H9 (cell line): ENCODE measurements at regions not wholly inside any gene's neighbourhood (a gene's known extent, or its start where the extent isn't known, plus 50 kb on each side); places are given as distances from the start of the nearest gene placed in this dataset.

ENCODE experiments used
- DNase-seq: peaks from one replicate; pipeline ENCODE4 v3.0.0-alpha.2; 2017
- H2AFZ ChIP-seq: one replicate; pipeline ENCODE4 v1.6.1; 2013; ENCODE audit warnings: mild to moderate bottlenecking, low read length, control low read depth, moderate library complexity
- H2AK5ac ChIP-seq: 2 replicates; pipeline ENCODE4 v1.6.1; 2013; ENCODE audit warnings: low read length, control low read depth, mixed read lengths; ENCODE audit not compliant: insufficient read length
- H2BK120ac ChIP-seq: one replicate; pipeline ENCODE4 v1.6.1; 2013; ENCODE audit warnings: low read depth, mild to moderate bottlenecking, low read length, control low read depth, inconsistent platforms; ENCODE audit not compliant: poor library complexity, severe bottlenecking
- H2BK12ac ChIP-seq: 2 replicates; pipeline ENCODE4 v1.6.1; 2013; ENCODE audit warnings: low read length, control low read depth, mixed read lengths, low read depth; ENCODE audit not compliant: insufficient read length
- H2BK15ac ChIP-seq: 2 replicates; pipeline ENCODE4 v1.6.1; 2013; ENCODE audit warnings: low read depth, low read length, control low read depth
- H2BK20ac ChIP-seq: one replicate; pipeline ENCODE4 v1.6.1; 2013; ENCODE audit warnings: low read depth, mild to moderate bottlenecking, low read length, control low read depth, inconsistent platforms; ENCODE audit not compliant: poor library complexity, severe bottlenecking
- H2BK5ac ChIP-seq: 2 replicates; pipeline ENCODE4 v1.6.1; 2013; ENCODE audit warnings: low read length, control low read depth, mixed read lengths; ENCODE audit not compliant: insufficient read length
- H3K14ac ChIP-seq: 2 replicates; pipeline ENCODE4 v1.6.1; 2013; ENCODE audit warnings: low read length, control low read depth; ENCODE audit not compliant: insufficient read depth
- H3K18ac ChIP-seq: 2 replicates; pipeline ENCODE4 v1.6.1; 2013; ENCODE audit warnings: low read depth, mild to moderate bottlenecking, mixed read lengths, low read length, control low read depth; ENCODE audit not compliant: insufficient read length
- H3K23ac ChIP-seq: 2 replicates; pipeline ENCODE4 v1.6.1; 2013; ENCODE audit warnings: low read length, control low read depth, mixed read lengths, low read depth; ENCODE audit not compliant: insufficient read length
- H3K23me2 ChIP-seq: 2 replicates; pipeline ENCODE4 v1.6.1; 2013; ENCODE audit warnings: low read depth, mild to moderate bottlenecking, mixed read lengths, low read length, control low read depth; ENCODE audit not compliant: insufficient read length, poor library complexity, severe bottlenecking
- H3K27ac ChIP-seq: 2 replicates; pipeline ENCODE4 v1.5.1; 2013; ENCODE audit warnings: low read length, control low read depth, mixed read lengths, low read depth; ENCODE audit not compliant: insufficient read length
- H3K27me3 ChIP-seq: 2 replicates; pipeline ENCODE4 v1.6.1; 2013; ENCODE audit warnings: low read length, control low read depth, inconsistent platforms; ENCODE audit not compliant: insufficient read depth
- H3K4ac ChIP-seq: 2 replicates; pipeline ENCODE4 v1.6.1; 2013; ENCODE audit warnings: low read depth, mild to moderate bottlenecking, control low read depth, inconsistent platforms, low read length, moderate library complexity
- H3K4me1 ChIP-seq: 2 replicates; pipeline ENCODE4 v1.6.1; 2013; ENCODE audit warnings: low read length, control low read depth, inconsistent platforms; ENCODE audit not compliant: insufficient read depth
- H3K4me2 ChIP-seq: 2 replicates; pipeline ENCODE4 v1.6.1; 2013; ENCODE audit warnings: low read length, control low read depth, mixed read lengths; ENCODE audit not compliant: insufficient read length, insufficient read depth
- H3K56ac ChIP-seq: 2 replicates; pipeline ENCODE4 v1.6.1; 2013; ENCODE audit warnings: low read depth, mild to moderate bottlenecking, mixed read lengths, low read length, control low read depth; ENCODE audit not compliant: insufficient read length
- H3K79me1 ChIP-seq: 2 replicates; pipeline ENCODE4 v1.6.1; 2013; ENCODE audit warnings: low read depth, mild to moderate bottlenecking, moderate library complexity, low read length, control low read depth, inconsistent platforms; ENCODE audit not compliant: insufficient read depth, poor library complexity, severe bottlenecking
- H3K79me2 ChIP-seq: 2 replicates; pipeline ENCODE4 v1.6.1; 2013; ENCODE audit warnings: low read length, control low read depth, inconsistent platforms; ENCODE audit not compliant: insufficient read depth
- H3K9ac ChIP-seq: 2 replicates; pipeline ENCODE4 v1.6.1; 2013; ENCODE audit warnings: low read length, control low read depth, mixed read lengths; ENCODE audit not compliant: insufficient read length; ENCODE audit errors: extremely low read depth
- H3K9me3 ChIP-seq: one replicate; pipeline ENCODE4 v1.6.1; 2013; ENCODE audit warnings: low read depth, low read length, inconsistent platforms; ENCODE audit not compliant: control insufficient read depth
- H3T11ph ChIP-seq: one replicate; pipeline ENCODE4 v1.6.1; 2013; ENCODE audit warnings: mild to moderate bottlenecking, low read length, control low read depth, inconsistent platforms
- H4K20me1 ChIP-seq: one replicate; pipeline ENCODE4 v1.6.1; 2013; ENCODE audit not compliant: control insufficient read depth, insufficient read length, insufficient read depth
- H4K5ac ChIP-seq: 2 replicates; pipeline ENCODE4 v1.6.1; 2013; ENCODE audit warnings: low read depth, mild to moderate bottlenecking, mixed read lengths, low read length, control low read depth; ENCODE audit not compliant: insufficient read length
- H4K8ac ChIP-seq: replicated peaks from 2 replicates; pipeline ENCODE4 v1.6.1; 2013; ENCODE audit warnings: low read length, control low read depth, mixed read lengths, low read depth; ENCODE audit not compliant: insufficient read length
- H4K91ac ChIP-seq: 2 replicates; pipeline ENCODE4 v1.6.1; 2013; ENCODE audit warnings: low read depth, mild to moderate bottlenecking, moderate library complexity, mixed read lengths, low read length, control low read depth; ENCODE audit not compliant: insufficient read length
- H3K27ac Mint-ChIP-seq, 3 experiments: 2 replicates in 2 of 3; 3 replicates in 1 of 3; pipeline ENCODE4 v1.8.0; 2020 to 2021; ENCODE audit warnings: mixed read lengths in 3 of 3, mild to moderate bottlenecking in 1 of 3, moderate library complexity in 1 of 3
- H3K27me3 Mint-ChIP-seq: 2 replicates; pipeline ENCODE4 v1.8.0; 2021; ENCODE audit warnings: low read depth, mild to moderate bottlenecking, moderate library complexity, mixed read lengths
- H3K36me3 Mint-ChIP-seq, 3 experiments: 2 replicates in 2 of 3; 3 replicates in 1 of 3; pipeline ENCODE4 v1.8.0; 2020 to 2021; ENCODE audit warnings: low read depth in 3 of 3, mixed read lengths in 3 of 3; ENCODE audit not compliant: insufficient read depth in 1 of 3
- H3K4me1 Mint-ChIP-seq, 2 experiments: 2 replicates each; pipeline ENCODE4 v1.8.0; 2020; ENCODE audit warnings: mixed read lengths in 2 of 2
- H3K4me3 Mint-ChIP-seq, 2 experiments: 2 replicates in 1 of 2; 3 replicates in 1 of 2; pipeline ENCODE4 v1.8.0; 2020 to 2021; ENCODE audit warnings: mild to moderate bottlenecking in 2 of 2, mixed read lengths in 2 of 2, moderate library complexity in 1 of 2
- H3K9me3 Mint-ChIP-seq, 2 experiments: 2 replicates in 1 of 2; 3 replicates in 1 of 2; pipeline ENCODE4 v1.8.0; 2020; ENCODE audit warnings: mild to moderate bottlenecking in 2 of 2, mixed read lengths in 2 of 2, moderate library complexity in 1 of 2
- CTCF ChIP-seq: fragments of 200-600 bp; sonication (generic); conservative IDR thresholded peaks from 3 replicates; pipeline ENCODE4 v1.8.0; 2021; ENCODE audit warnings: antibody characterized with exemption, mild to moderate bottlenecking
- WGBS: extraction: QIAGEN DNeasy Blood & Tissue Kit; methylation state at CpG from one replicate; pipeline ENCODE4 v1.1.7; 2013; ENCODE audit warnings: missing lambda C conversion rate, low lambda C conversion rate, mixed read lengths; ENCODE audit not compliant: insufficient read length; ENCODE audit errors: extremely low coverage; 5-methylcytosine and 5-hydroxymethylcytosine counted together

GRCh38 chr2:122267947-122268346, 512.5 kb downstream of the TSN start:
- Mint-ChIP-seq H3K27ac (no peak overlapping the region), H3K27me3 (no peaks in the 10 kb centered on the region), H3K4me1 (no peaks in the 10 kb centered on the region), H3K36me3 (no peaks in the 10 kb centered on the region), H3K4me3 (no peak overlapping the region), H3K9me3 (no peaks in the 10 kb centered on the region; a peak in 2 of 5 replicates)
- H4K91ac ChIP-seq: no peak overlapping the region
- H2BK12ac ChIP-seq: no peak overlapping the region
- no peak overlapping the region for H2BK15ac ChIP-seq
- H3K14ac ChIP-seq: no peak overlapping the region
- H4K5ac ChIP-seq: no peak overlapping the region
- H3K79me1 ChIP-seq: no peaks in the 10 kb centered on the region
- H3T11ph ChIP-seq: no peak overlapping the region
- H3K27ac ChIP-seq: no peak overlapping the region
- no peak overlapping the region for H2AFZ ChIP-seq
- H3K4me2 ChIP-seq: no peak overlapping the region
- WGBS: no CpG with 5 or more reads among the region's 5 CpGs
- H2AK5ac ChIP-seq: no peak overlapping the region
- no peaks in the 10 kb centered on the region for H3K4me1 ChIP-seq
- H3K56ac ChIP-seq: no peak overlapping the region
- no peaks in the 10 kb centered on the region for H3K79me2 ChIP-seq
- H3K18ac ChIP-seq: no peak overlapping the region
- no peak overlapping the region for H3K4ac ChIP-seq
- TF ChIP-seq CTCF: no peak
- H4K20me1 ChIP-seq: no peaks in the 10 kb centered on the region
- no peak overlapping the region for H4K8ac ChIP-seq
- no peak overlapping the region for H3K9ac ChIP-seq
- H3K27me3 ChIP-seq: no peaks in the 10 kb centered on the region
- no peak overlapping the region for H2BK120ac ChIP-seq
- no peak for DNase-seq
- H3K23ac ChIP-seq: no peak overlapping the region
- H2BK20ac ChIP-seq: no peak overlapping the region
- H3K23me2 ChIP-seq: no peaks in the 10 kb centered on the region
- no peak overlapping the region for H2BK5ac ChIP-seq
- no peaks in the 10 kb centered on the region for H3K9me3 ChIP-seq
